ENCODE measurements at regions not wholly inside any gene's neighbourhood (a gene's known extent, or its start where the extent isn't known, plus 50 kb on each side); places are given as distances from the start of the nearest gene placed in this dataset.

DNA sequence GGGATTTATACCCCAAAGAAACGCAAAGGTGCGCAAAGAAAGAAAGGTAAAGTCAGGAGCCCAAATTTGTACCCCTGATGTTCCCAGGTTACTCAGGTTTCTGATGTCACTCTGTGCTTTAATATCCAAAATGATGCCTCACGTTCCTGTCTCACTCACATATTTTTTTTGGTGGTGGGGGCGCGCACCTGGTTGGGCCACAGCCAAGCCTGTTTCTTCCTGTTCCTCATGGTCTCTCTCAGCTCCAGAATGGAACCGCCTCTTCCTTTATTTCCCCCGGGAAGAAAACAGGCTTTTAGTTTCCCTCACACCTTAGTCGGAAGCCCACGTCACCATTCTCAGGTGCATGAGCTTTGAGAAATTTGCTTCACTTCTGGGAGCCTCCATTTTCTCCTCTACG lies 118.3 kb upstream of the BOD1 start:
- POLR2A ChIA-PET = no interaction called here
- Histone ChIP-seq H3K4me3 (ENCODE audit: low read depth in 2 of 2, low read length in 2 of 2) (no peak overlapping the region), H3K27ac (ENCODE audit: low read length) (no peak overlapping the region), H3K9me3 (ENCODE audit: control insufficient read depth, insufficient read depth, low read depth, low read length) (no peaks in the 10 kb centered on the region), H3K27me3 (ENCODE audit: control insufficient read depth, insufficient read depth, low read length) (no peaks in the 10 kb centered on the region), H3K36me3 (ENCODE audit: control insufficient read depth, insufficient read depth, low read length) (no peaks in the 10 kb centered on the region), H3K4me1 (ENCODE audit: control insufficient read depth, insufficient read depth, low read length) (no peaks in the 10 kb centered on the region)
- ATAC-seq (no peak), DNase-seq (ENCODE audit: low read depth, low spot score) (no peak)
- TF ChIP-seq, protein P1, sequence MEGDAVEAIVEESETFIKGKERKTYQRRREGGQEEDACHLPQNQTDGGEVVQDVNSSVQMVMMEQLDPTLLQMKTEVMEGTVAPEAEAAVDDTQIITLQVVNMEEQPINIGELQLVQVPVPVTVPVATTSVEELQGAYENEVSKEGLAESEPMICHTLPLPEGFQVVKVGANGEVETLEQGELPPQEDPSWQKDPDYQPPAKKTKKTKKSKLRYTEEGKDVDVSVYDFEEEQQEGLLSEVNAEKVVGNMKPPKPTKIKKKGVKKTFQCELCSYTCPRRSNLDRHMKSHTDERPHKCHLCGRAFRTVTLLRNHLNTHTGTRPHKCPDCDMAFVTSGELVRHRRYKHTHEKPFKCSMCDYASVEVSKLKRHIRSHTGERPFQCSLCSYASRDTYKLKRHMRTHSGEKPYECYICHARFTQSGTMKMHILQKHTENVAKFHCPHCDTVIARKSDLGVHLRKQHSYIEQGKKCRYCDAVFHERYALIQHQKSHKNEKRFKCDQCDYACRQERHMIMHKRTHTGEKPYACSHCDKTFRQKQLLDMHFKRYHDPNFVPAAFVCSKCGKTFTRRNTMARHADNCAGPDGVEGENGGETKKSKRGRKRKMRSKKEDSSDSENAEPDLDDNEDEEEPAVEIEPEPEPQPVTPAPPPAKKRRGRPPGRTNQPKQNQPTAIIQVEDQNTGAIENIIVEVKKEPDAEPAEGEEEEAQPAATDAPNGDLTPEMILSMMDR (IDR thresholded peaks at IDR 0.05) = no peak
- TF ChIP-seq POLR2AphosphoS5 (IDR thresholded peaks at IDR 0.05; ENCODE audit: low read depth, low read length) (no peak), REST (IDR thresholded peaks at IDR 0.05; ENCODE audit: insufficient read depth in 1 of 2, low read depth in 2 of 2, low read length in 1 of 2) (no peak)
- in situ Hi-C loops (cut with HindIII; ENCODE audit: low pct_unique_long_range_greater_than_20kb, low sequenced_read_pairs) (no loop called here), intact Hi-C loops (cut with micrococcal nuclease; ENCODE audit: unreplicated experiment) (no loop called here)
- CTCF ChIA-PET = no interaction called here
- no TSS peak for BruUV-seq (replicated peaks)

DNA sequence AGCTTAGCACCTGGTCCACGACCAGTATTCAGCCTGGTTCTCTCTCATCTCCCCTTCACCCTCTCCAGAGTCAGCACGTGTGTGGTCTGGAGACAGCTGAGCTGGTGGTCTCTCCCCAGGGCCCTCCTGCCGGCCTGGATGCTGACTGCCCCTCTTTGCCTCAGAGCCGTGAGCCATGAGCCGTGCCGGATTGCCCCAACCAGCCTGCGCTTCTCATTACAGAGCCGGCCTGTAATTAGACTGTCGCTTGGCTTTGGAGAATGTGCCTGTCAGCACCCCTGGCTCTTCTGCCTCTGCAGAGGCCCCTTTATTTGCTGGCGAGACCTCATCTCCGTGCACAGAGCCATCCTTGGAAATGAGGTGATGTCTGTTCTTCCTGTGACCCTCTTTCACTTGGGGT lies 118.7 kb upstream of the BOD1 start:
- Histone ChIP-seq H3K36me3 (ENCODE audit: control insufficient read depth, insufficient read depth, low read length) (no peaks in the 10 kb centered on the region), H3K4me3 (ENCODE audit: low read depth in 2 of 2, low read length in 2 of 2) (no peak overlapping the region), H3K27me3 (ENCODE audit: control insufficient read depth, insufficient read depth, low read length) (no peaks in the 10 kb centered on the region), H3K27ac (ENCODE audit: low read length) (no peak overlapping the region), H3K4me1 (ENCODE audit: control insufficient read depth, insufficient read depth, low read length) (no peaks in the 10 kb centered on the region), H3K9me3 (ENCODE audit: control insufficient read depth, insufficient read depth, low read depth, low read length) (no peaks in the 10 kb centered on the region)
- no peak for TF ChIP-seq POLR2AphosphoS5 (IDR thresholded peaks at IDR 0.05; ENCODE audit: low read depth, low read length)
- no peak for TF ChIP-seq TCF7L2 (IDR thresholded peaks at IDR 0.05; ENCODE audit: low read depth, low read length)
- no peak for TF ChIP-seq SIN3A (IDR thresholded peaks at IDR 0.05; ENCODE audit: borderline replicate concordance, insufficient read depth, low read depth, low read length)
- TF ChIP-seq, protein P1 (IDR thresholded peaks at IDR 0.05) = no peak
- no peak for TF ChIP-seq REST (IDR thresholded peaks at IDR 0.05; ENCODE audit: insufficient read depth in 1 of 2, low read depth in 2 of 2, low read length in 1 of 2)
- CTCF ChIA-PET = no interaction called here
- intact Hi-C loops (cut with micrococcal nuclease; ENCODE audit: unreplicated experiment) (no loop called here), in situ Hi-C loops (cut with HindIII; ENCODE audit: low pct_unique_long_range_greater_than_20kb, low sequenced_read_pairs) (no loop called here)
- no TSS peak for BruUV-seq (replicated peaks)
- ATAC-seq (no peak), DNase-seq (ENCODE audit: low read depth, low spot score) (no peak)
- POLR2A ChIA-PET = no interaction called here
